ENCODE measurements at regions not wholly inside any gene's neighbourhood (a gene's known extent, or its start where the extent isn't known, plus 50 kb on each side); places are given as distances from the start of the nearest gene placed in this dataset.
"Not testable (repeated sequence)": the region's sequence is repeated elsewhere in the genome, so short reads cannot be mapped to it uniquely, and the experiment has no call there.

GRCh38 chr2:82478641-82479040, 1980.4 kb downstream of the SUCLG1 start:
- no peak for ATAC-seq
- no peaks in the 10 kb centered on the region for H3K36me3 Mint-ChIP-seq
- no peak for DNase-seq (ENCODE audit: low spot score in 2 of 2)
- peaks cover 19% of the 10 kb centered on the region for H3K9me3 Mint-ChIP-seq
- H3K27ac Mint-ChIP-seq: no peak overlapping the region
- no peak overlapping the region for H3K4me3 Mint-ChIP-seq
- no peaks in the 10 kb centered on the region for H3K4me1 Mint-ChIP-seq

GRCh38 chr2:82476094-82476493, 1983.0 kb downstream of the SUCLG1 start:
- no peak for DNase-seq (ENCODE audit: low spot score in 2 of 2)
- H3K36me3 Mint-ChIP-seq: no peaks in the 10 kb centered on the region
- no peak overlapping the region for H3K27ac Mint-ChIP-seq
- ATAC-seq: no peak
- no peaks in the 10 kb centered on the region for H3K4me1 Mint-ChIP-seq
- no peak overlapping the region for H3K4me3 Mint-ChIP-seq
- peaks cover 16% of the 10 kb centered on the region for H3K9me3 Mint-ChIP-seq

DNA sequence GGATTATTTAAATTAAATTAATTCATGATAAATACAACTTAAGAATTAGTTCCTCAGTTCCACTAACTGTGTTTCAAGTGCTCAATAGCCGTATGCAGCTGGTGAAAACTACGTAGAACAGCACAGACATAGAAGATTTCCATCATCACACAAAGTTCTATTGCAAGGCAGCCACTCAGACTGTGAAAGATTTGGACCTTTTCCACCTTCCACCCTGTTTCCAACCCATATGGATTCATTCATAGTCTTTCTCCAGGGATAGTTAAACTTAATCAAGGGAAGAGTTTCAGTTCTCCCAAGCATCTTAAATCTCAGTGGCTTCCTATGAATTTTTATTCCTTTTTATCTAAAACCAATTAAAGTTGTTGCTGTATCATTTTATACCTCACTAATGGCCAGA, 2030.8 kb downstream of the SUCLG1 start:
- DNase-seq (ENCODE audit: low spot score in 2 of 2) (no peak), ATAC-seq (no peak)
- Mint-ChIP-seq H3K9me3 (peaks cover 30% of the 10 kb centered on the region), H3K27ac (no peak overlapping the region), H3K4me3 (no peak overlapping the region), H3K4me1 (no peaks in the 10 kb centered on the region), H3K36me3 (no peaks in the 10 kb centered on the region)

- Mint-ChIP-seq H3K9me3 (peaks cover 12% of the 10 kb centered on the region), H3K4me3 (no peak overlapping the region), H3K36me3 (no peaks in the 10 kb centered on the region), H3K27ac (no peak overlapping the region), H3K4me1 (no peaks in the 10 kb centered on the region)
- ATAC-seq: no peak
- no peak for DNase-seq (ENCODE audit: low spot score in 2 of 2)
Measured at GRCh38 chr2:82412021-82412420, 2047.1 kb downstream of the SUCLG1 start.

GRCh38 chr2:82411071-82411470, 2048.0 kb downstream of the SUCLG1 start:
- no peaks in the 10 kb centered on the region for H3K36me3 Mint-ChIP-seq
- DNase-seq (ENCODE audit: low spot score in 2 of 2): no peak
- H3K9me3 Mint-ChIP-seq: peaks cover 9% of the 10 kb centered on the region
- no peaks in the 10 kb centered on the region for H3K4me1 Mint-ChIP-seq
- ATAC-seq: no peak
- no peak overlapping the region for H3K27ac Mint-ChIP-seq
- no peak overlapping the region for H3K4me3 Mint-ChIP-seq

DNA sequence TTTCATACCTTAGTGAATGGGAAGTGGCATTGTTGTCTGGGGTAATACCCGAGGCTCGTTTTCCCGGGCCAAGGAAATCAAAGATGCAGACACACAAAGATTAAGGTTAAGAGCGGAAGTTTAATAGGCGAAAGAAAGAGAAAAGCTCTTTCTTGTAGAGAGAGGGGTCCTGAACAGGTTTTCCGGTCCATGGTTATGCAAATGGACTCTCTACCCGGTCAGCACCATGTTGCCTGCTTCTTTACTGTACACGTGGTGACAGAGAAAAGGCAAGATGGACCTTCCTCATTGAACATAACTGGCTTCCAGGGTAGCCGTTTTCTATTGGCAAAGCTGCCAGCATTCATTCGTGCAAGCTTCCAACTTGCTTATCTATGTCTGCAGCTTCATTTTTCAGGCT, 2063.5 kb downstream of the SUCLG1 start:
- no peak overlapping the region for H3K4me3 Mint-ChIP-seq
- DNase-seq (ENCODE audit: low spot score in 2 of 2): no peak
- H3K27ac Mint-ChIP-seq: no peak overlapping the region
- H3K36me3 Mint-ChIP-seq: no peaks in the 10 kb centered on the region
- H3K9me3 Mint-ChIP-seq: peaks cover 20% of the 10 kb centered on the region
- no peak for ATAC-seq
- no peaks in the 10 kb centered on the region for H3K4me1 Mint-ChIP-seq

GRCh38 chr2:82391386-82391785, 2067.7 kb downstream of the SUCLG1 start:
- H3K4me1 Mint-ChIP-seq: no peaks in the 10 kb centered on the region
- no peaks in the 10 kb centered on the region for H3K36me3 Mint-ChIP-seq
- no peak for ATAC-seq
- H3K27ac Mint-ChIP-seq: no peak overlapping the region
- H3K4me3 Mint-ChIP-seq: no peak overlapping the region
- DNase-seq (ENCODE audit: low spot score in 2 of 2): no peak
- peaks cover 9% of the 10 kb centered on the region for H3K9me3 Mint-ChIP-seq

GRCh38 chr2:82355622-82356021, 2051.1 kb upstream of the LRRTM1 start:
- H3K4me1 Mint-ChIP-seq: no peaks in the 10 kb centered on the region
- peaks cover 27% of the 10 kb centered on the region for H3K9me3 Mint-ChIP-seq
- H3K4me3 Mint-ChIP-seq: no peak overlapping the region
- no peak overlapping the region for H3K27ac Mint-ChIP-seq
- DNase-seq (ENCODE audit: low spot score in 2 of 2) (no peak), ATAC-seq (no peak)
- no peaks in the 10 kb centered on the region for H3K36me3 Mint-ChIP-seq

GRCh38 chr2:82345910-82346309, 2041.4 kb upstream of the LRRTM1 start:
- no peak for DNase-seq (ENCODE audit: low spot score in 2 of 2)
- no peak overlapping the region for H3K27ac Mint-ChIP-seq
- peaks cover 14% of the 10 kb centered on the region for H3K9me3 Mint-ChIP-seq
- H3K36me3 Mint-ChIP-seq: no peaks in the 10 kb centered on the region
- H3K4me1 Mint-ChIP-seq: no peaks in the 10 kb centered on the region
- no peak overlapping the region for H3K4me3 Mint-ChIP-seq
- ATAC-seq: no peak

DNA sequence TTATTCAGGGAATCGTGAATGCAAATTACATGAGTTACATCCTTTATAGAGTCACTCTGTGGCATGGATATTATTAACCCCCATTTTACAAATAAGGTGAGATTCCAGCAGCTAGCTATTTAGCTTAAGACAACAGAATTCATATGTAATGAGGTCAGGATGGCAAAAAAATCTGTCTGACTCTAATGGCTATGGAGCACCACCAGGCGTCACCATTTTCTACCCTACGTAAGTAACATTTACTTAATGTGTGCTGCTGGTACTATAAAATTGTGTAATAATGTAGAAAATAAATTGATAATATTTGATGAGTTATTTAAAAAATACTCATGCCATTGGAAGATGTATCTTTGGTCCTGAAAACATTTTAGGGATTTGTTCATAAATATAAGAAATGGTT, 2040.1 kb upstream of the LRRTM1 start:
- Mint-ChIP-seq H3K4me1 (no peaks in the 10 kb centered on the region), H3K36me3 (no peaks in the 10 kb centered on the region), H3K9me3 (peaks cover 13% of the 10 kb centered on the region), H3K27ac (no peak overlapping the region), H3K4me3 (no peak overlapping the region)
- DNase-seq (ENCODE audit: low spot score in 2 of 2) (no peak), ATAC-seq (no peak)

DNA sequence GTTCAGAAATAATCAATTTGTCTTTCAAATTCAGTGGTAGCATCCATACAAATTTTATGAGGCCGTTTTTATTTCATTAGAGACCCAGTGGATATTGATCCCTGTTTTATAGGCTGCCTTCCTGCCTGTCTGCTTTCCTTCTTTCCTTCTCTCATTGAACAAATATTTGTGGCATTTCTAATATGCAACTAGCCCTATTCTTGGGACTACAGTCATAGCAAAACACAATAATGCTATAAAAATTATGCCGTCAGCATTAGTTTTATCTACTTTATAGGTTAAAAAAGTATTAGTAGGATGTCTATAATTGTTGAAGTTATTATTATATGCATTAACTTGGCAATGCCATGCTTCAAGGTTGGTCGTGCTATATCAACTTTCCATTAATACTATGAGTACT, 2037.8 kb upstream of the LRRTM1 start:
- H3K27ac Mint-ChIP-seq: no peak overlapping the region
- no peak overlapping the region for H3K4me3 Mint-ChIP-seq
- peaks cover 18% of the 10 kb centered on the region for H3K9me3 Mint-ChIP-seq
- H3K4me1 Mint-ChIP-seq: no peaks in the 10 kb centered on the region
- H3K36me3 Mint-ChIP-seq: no peaks in the 10 kb centered on the region
- ATAC-seq: no peak
- no peak for DNase-seq (ENCODE audit: low spot score in 2 of 2)

GRCh38 chr2:82340578-82341053, 2036.1 kb upstream of the LRRTM1 start:
- ATAC-seq (no peak), DNase-seq (ENCODE audit: low spot score in 2 of 2) (no peak)
- Mint-ChIP-seq H3K4me3 (no peak overlapping the region), H3K36me3 (no peaks in the 10 kb centered on the region), H3K27ac (no peak overlapping the region), H3K9me3 (peaks cover 19% of the 10 kb centered on the region), H3K4me1 (no peaks in the 10 kb centered on the region)

DNA sequence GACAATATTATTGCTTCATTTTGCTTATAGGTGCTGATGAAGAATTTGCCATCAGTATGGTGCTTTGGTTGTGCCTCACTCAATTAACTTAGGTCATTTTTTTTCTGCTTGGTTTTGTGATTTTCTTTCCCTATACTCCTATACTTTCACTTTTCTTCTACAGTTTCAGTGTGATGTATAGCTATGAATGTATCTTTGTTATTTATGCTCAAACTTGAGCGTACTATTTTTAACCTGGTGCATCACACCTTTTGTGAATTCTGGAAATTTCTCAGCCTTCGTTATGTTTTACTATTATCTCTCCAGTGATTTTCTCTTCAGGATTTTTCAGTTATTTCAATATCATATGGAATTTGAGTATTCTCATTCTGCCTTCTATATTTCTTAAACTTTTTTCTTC, 2035.3 kb upstream of the LRRTM1 start:
- peaks cover 19% of the 10 kb centered on the region for H3K9me3 Mint-ChIP-seq
- no peak overlapping the region for H3K27ac Mint-ChIP-seq
- no peaks in the 10 kb centered on the region for H3K36me3 Mint-ChIP-seq
- no peak for ATAC-seq
- H3K4me1 Mint-ChIP-seq: no peaks in the 10 kb centered on the region
- no peak for DNase-seq (ENCODE audit: low spot score in 2 of 2)
- no peak overlapping the region for H3K4me3 Mint-ChIP-seq

DNA sequence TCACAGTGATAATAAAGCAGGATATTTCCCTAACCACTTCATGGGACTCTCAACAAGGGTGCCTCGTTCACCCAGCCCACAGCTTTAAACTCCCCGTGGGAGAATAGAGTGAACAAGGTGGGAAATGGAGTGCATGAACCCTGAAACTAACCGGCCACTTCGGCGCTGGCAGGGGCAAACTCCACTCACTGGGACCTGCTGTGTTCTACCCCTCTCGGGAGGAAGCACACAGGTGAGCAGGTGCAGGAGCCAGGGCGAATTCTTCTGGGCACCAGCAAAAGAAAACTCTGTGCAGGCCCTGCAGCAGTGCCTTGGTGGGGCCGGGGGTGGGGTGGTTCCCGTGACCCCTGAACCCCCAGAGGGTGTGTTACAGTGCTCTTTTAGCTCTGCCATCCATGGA, 2029.1 kb upstream of the LRRTM1 start:
- Mint-ChIP-seq H3K27ac (no peak overlapping the region), H3K4me1 (no peaks in the 10 kb centered on the region), H3K36me3 (no peaks in the 10 kb centered on the region), H3K9me3 (peaks cover 12% of the 10 kb centered on the region), H3K4me3 (no peak overlapping the region)
- ATAC-seq (no peak), DNase-seq (ENCODE audit: low spot score in 2 of 2) (no peak)

DNA sequence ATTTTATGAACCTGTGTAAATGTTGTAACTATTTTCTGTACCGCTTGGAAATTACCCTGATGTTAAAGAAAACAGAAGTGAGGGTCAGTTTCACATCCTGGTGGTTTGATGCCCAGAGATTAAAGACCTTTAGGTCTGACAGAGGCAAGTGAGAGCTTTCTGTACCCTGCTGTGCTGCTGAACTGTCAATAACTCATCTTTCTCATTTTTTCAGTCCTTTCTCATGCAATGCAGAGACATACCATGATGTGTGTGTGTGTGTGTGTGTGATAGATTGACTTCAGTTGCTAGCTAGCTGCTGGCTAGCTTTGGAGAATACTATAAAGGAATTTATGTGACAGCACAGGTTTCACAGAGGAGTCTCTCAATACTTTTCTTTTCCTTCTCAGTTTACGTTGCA, 2025.6 kb upstream of the LRRTM1 start:
- Mint-ChIP-seq H3K4me1 (no peaks in the 10 kb centered on the region), H3K4me3 (no peak overlapping the region), H3K9me3 (peaks cover 16% of the 10 kb centered on the region), H3K36me3 (no peaks in the 10 kb centered on the region), H3K27ac (no peak overlapping the region)
- ATAC-seq (no peak), DNase-seq (ENCODE audit: low spot score in 2 of 2) (no peak)

DNA sequence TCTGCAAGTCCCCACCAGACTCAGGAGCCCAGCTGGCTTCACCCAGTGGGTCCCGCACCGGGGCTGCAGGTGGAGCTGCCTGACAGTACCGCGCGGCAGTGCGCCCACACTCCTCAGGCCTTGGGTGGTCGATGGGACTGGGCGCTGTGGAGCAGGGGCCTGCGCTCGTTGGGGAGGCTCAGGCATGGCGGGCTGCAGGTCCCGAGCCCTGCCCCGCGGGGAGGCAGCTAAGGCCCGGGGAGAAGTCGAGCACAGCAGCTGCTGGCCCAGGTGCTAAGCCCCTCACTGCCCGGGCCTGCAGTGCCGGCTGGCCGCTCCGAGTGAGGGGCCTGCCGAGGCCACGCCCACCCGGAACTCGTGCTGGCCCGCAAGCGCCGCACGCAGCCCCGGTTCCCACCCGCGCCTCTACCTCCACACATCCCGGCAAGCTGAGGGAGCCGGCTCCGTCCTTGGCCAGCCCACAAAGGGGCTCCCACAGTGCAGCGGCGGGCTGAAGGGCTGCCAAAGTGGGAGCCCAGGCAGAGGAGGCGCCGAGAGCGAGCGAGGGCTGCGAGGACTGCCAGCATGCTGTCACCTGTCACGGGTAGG, 2021.7 kb upstream of the LRRTM1 start:
- H3K27ac Mint-ChIP-seq; DNase-seq (ENCODE audit: low spot score in 2 of 2); H3K4me1 Mint-ChIP-seq; H3K4me3 Mint-ChIP-seq; ATAC-seq; H3K36me3 Mint-ChIP-seq: not testable (repeated sequence)
- peaks cover 16% of the 10 kb centered on the region for H3K9me3 Mint-ChIP-seq

GRCh38 chr2:82320296-82320695, 2015.7 kb upstream of the LRRTM1 start:
- DNase-seq (ENCODE audit: low spot score in 2 of 2) (no peak), ATAC-seq (no peak)
- Mint-ChIP-seq H3K9me3 (peaks cover 22% of the 10 kb centered on the region), H3K27ac (no peak overlapping the region), H3K4me1 (no peaks in the 10 kb centered on the region), H3K4me3 (no peak overlapping the region), H3K36me3 (no peaks in the 10 kb centered on the region)
